ENCODE measurements at regions not wholly inside any gene's neighbourhood (a gene's known extent, or its start where the extent isn't known, plus 50 kb on each side); places are given as distances from the start of the nearest gene placed in this dataset.

GRCh38 chr9:108416324-108416723 is 439.5 kb downstream of the ACTL7B start:
- H3K27ac Mint-ChIP-seq: no peak overlapping the region
- Histone ChIP-seq H3K27ac (ENCODE audit: insufficient read length, low read depth, low read length) (no peak overlapping the region), H3K79me2 (ENCODE audit: insufficient read depth, low read length) (no peaks in the 10 kb centered on the region), H3K79me1 (ENCODE audit: insufficient read depth, low read depth, low read length, poor library complexity, severe bottlenecking) (no peaks in the 10 kb centered on the region), H3T11ph (ENCODE audit: low read length) (no peak overlapping the region), H3K4me2 (ENCODE audit: insufficient read depth, insufficient read length, low read length) (no peak overlapping the region), H4K5ac (ENCODE audit: insufficient read length, low read depth, low read length) (no peak overlapping the region), H3K23me2 (ENCODE audit: insufficient read length, low read depth, low read length, poor library complexity, severe bottlenecking) (no peaks in the 10 kb centered on the region), H2BK120ac (ENCODE audit: low read depth, low read length, poor library complexity, severe bottlenecking) (no peak overlapping the region), H3K18ac (ENCODE audit: insufficient read length, low read depth, low read length) (no peak overlapping the region), H3K23ac (ENCODE audit: insufficient read length, low read depth, low read length) (no peak overlapping the region), H2AK5ac (ENCODE audit: insufficient read length, low read length) (no peak overlapping the region), H4K20me1 (ENCODE audit: control insufficient read depth, insufficient read depth, insufficient read length) (no peaks in the 10 kb centered on the region), H2BK15ac (ENCODE audit: low read depth, low read length) (no peak overlapping the region), H2BK12ac (ENCODE audit: insufficient read length, low read depth, low read length) (no peak overlapping the region), H3K27me3 (ENCODE audit: insufficient read depth, low read length) (no peaks in the 10 kb centered on the region), H3K4ac (ENCODE audit: low read depth, low read length) (no peak overlapping the region), H3K56ac (ENCODE audit: insufficient read length, low read depth, low read length) (no peak overlapping the region), H2AFZ (ENCODE audit: low read length) (no peak overlapping the region), H3K9me3 (ENCODE audit: control insufficient read depth, low read depth, low read length) (no peaks in the 10 kb centered on the region), H4K8ac (replicated peaks; ENCODE audit: insufficient read length, low read depth, low read length) (no peak overlapping the region), H2BK5ac (ENCODE audit: insufficient read length, low read length) (no peak overlapping the region), H3K4me1 (ENCODE audit: insufficient read depth, low read length) (no peaks in the 10 kb centered on the region), H4K91ac (ENCODE audit: insufficient read length, low read depth, low read length) (no peak overlapping the region), H2BK20ac (ENCODE audit: low read depth, low read length, poor library complexity, severe bottlenecking) (no peak overlapping the region), H3K14ac (ENCODE audit: insufficient read depth, low read length) (no peak overlapping the region), H3K9ac (ENCODE audit: extremely low read depth, insufficient read length, low read length) (no peak overlapping the region)
- H3K9me3 Mint-ChIP-seq: peaks cover 0 to 2% of the 10 kb centered on the region in 2 experiments; a peak in 3 of 5 replicates
- peak; percentile 36; the same call in 2 of the 3 replicates for TF ChIP-seq CTCF (conservative IDR thresholded peaks at IDR 0.05)
- no peak overlapping the region for H3K4me3 Mint-ChIP-seq
- no peak for DNase-seq
- H3K36me3 Mint-ChIP-seq (ENCODE audit: insufficient read depth in 1 of 3, low read depth in 3 of 3): no peaks in the 10 kb centered on the region
- H3K27me3 Mint-ChIP-seq (ENCODE audit: low read depth): no peaks in the 10 kb centered on the region
- no CpG with 5 or more reads among the region's 2 CpGs for WGBS (ENCODE audit: extremely low coverage, insufficient read length, low lambda C conversion rate)
- peaks cover 0 to 4% of the 10 kb centered on the region in 2 experiments; a peak in 2 of 4 replicates for H3K4me1 Mint-ChIP-seq
